GM23248 (cell line): ENCODE measurements at regions not wholly inside any gene's neighbourhood (a gene's known extent, or its start where the extent isn't known, plus 50 kb on each side); places are given as distances from the start of the nearest gene placed in this dataset.
A peak's percentile ranks its signal among the peaks of the same experiment; 100 is the strongest.

ENCODE experiments used
- DNase-seq: peaks from one replicate; pipeline ENCODE4 v3.0.0-alpha.2; 2015
- H2AFZ ChIP-seq: fragments of 200-600 bp; sonication (generic); 2 replicates; pipeline ENCODE4 v1.6.1; 2016; ENCODE audit warnings: antibody characterized with exemption
- H3F3A ChIP-seq: fragments of 200-600 bp; sonication (generic); 2 replicates; pipeline ENCODE4 v1.6.1; 2016; ENCODE audit warnings: mild to moderate bottlenecking, antibody characterized with exemption, mixed run types; ENCODE audit not compliant: insufficient read depth
- H3K27ac ChIP-seq: fragments of 200-600 bp; sonication (generic); 2 replicates; pipeline ENCODE4 v1.5.1; 2016; ENCODE audit warnings: mild to moderate bottlenecking
- H3K27me3 ChIP-seq: fragments of 200-600 bp; sonication (generic); replicated peaks from 2 replicates; pipeline ENCODE4 v1.6.1; 2016; ENCODE audit warnings: mild to moderate bottlenecking; ENCODE audit not compliant: insufficient read depth
- H3K36me3 ChIP-seq: fragments of 200-600 bp; sonication (generic); 2 replicates; pipeline ENCODE4 v1.6.1; 2016; ENCODE audit warnings: low read depth, mild to moderate bottlenecking
- H3K4me1 ChIP-seq: fragments of 200-600 bp; sonication (generic); 2 replicates; pipeline ENCODE4 v1.6.1; 2016; ENCODE audit warnings: mild to moderate bottlenecking; ENCODE audit not compliant: insufficient read depth
- H3K4me2 ChIP-seq: fragments of 200-600 bp; sonication (generic); one replicate; pipeline ENCODE4 v1.6.1; 2016; ENCODE audit warnings: mild to moderate bottlenecking; ENCODE audit not compliant: unreplicated experiment
- H3K4me3 ChIP-seq: fragments of 200-600 bp; sonication (generic); 2 replicates; pipeline ENCODE4 v1.5.1; 2016; ENCODE audit warnings: mild to moderate bottlenecking
- H3K79me2 ChIP-seq: fragments of 200-600 bp; sonication (generic); 2 replicates; pipeline ENCODE4 v1.6.1; 2016; ENCODE audit warnings: mild to moderate bottlenecking; ENCODE audit not compliant: insufficient read depth
- H3K9ac ChIP-seq: fragments of 200-600 bp; sonication (generic); 2 replicates; pipeline ENCODE4 v1.6.1; 2016; ENCODE audit warnings: mild to moderate bottlenecking
- H3K9me2 ChIP-seq: fragments of 200-600 bp; sonication (generic); 2 replicates; pipeline ENCODE4 v1.6.1; 2016; ENCODE audit warnings: mixed run types, mild to moderate bottlenecking, moderate library complexity; ENCODE audit not compliant: insufficient read depth
- H3K9me3 ChIP-seq: fragments of 200-600 bp; sonication (generic); one replicate; pipeline ENCODE4 v1.6.1; 2017; ENCODE audit warnings: low read depth
- H4K20me1 ChIP-seq: fragments of 200-600 bp; sonication (generic); 2 replicates; pipeline ENCODE4 v1.6.0; 2016; ENCODE audit not compliant: insufficient read depth
- EZH2 ChIP-seq: fragments of 200-600 bp; sonication (generic); IDR thresholded peaks from 2 replicates; pipeline ENCODE4 v1.6.1; 2018; ENCODE audit warnings: antibody characterized with exemption, mild to moderate bottlenecking; ENCODE audit not compliant: insufficient read depth, poor library complexity, severe bottlenecking
- EZH2phosphoT487 ChIP-seq: fragments of 200-600 bp; sonication (generic); IDR thresholded peaks from 2 replicates; pipeline ENCODE4 v1.6.1; 2018; ENCODE audit warnings: antibody characterized with exemption, moderate library complexity, mild to moderate bottlenecking, low read depth; ENCODE audit not compliant: insufficient read depth
- WGBS, 2 experiments: methylation state at CpG; one replicate each; pipeline ENCODE4 v1.1.6; 2015 to 2017; ENCODE audit warnings: low lambda C conversion rate in 2 of 2, low coverage in 1 of 2; ENCODE audit errors: missing lambda C conversion rate in 2 of 2; 5-methylcytosine and 5-hydroxymethylcytosine counted together
- in situ Hi-C: fragments of 300-500 bp; cut with MboI; formaldehyde crosslinking; loops from 2 replicates; pipeline ENCODE4 v1.15.0; 2020

- Histone ChIP-seq H3K36me3 (peaks cover 32% of the 10 kb centered on the region), H3K9me2 (no peaks in the 10 kb centered on the region), H3K4me2 (no peak overlapping the region), H3K4me1 (peaks cover 61% of the 10 kb centered on the region), H3K4me3 (no peak overlapping the region), H3K27ac (no peak overlapping the region), H4K20me1 (no peaks in the 10 kb centered on the region), H2AFZ (no peak overlapping the region), H3K27me3 (no peaks in the 10 kb centered on the region), H3K79me2 (peaks cover 22% of the 10 kb centered on the region), H3K9ac (no peak overlapping the region), H3F3A (peaks cover 60% of the 10 kb centered on the region), H3K9me3 (no peaks in the 10 kb centered on the region)
- no peak for DNase-seq
- in situ Hi-C loops, result no loop called here
- TF ChIP-seq EZH2 (no peak), EZH2phosphoT487 (no peak)
- WGBS, 2 experiments, result 93 to 94% methylated on average over 9 of the region's 9 CpGs
Observed at GRCh38 chr14:71709076-71709475, 223.2 kb upstream of the RGS6 start.

- Histone ChIP-seq H3K79me2 (peaks cover 27% of the 10 kb centered on the region), H3F3A (peaks cover 59% of the 10 kb centered on the region), H3K4me3 (no peak overlapping the region), H3K4me2 (no peak overlapping the region), H4K20me1 (no peaks in the 10 kb centered on the region), H2AFZ (no peak overlapping the region), H3K27me3 (no peaks in the 10 kb centered on the region), H3K9me2 (no peaks in the 10 kb centered on the region), H3K4me1 (peaks cover 59% of the 10 kb centered on the region), H3K9ac (no peak overlapping the region), H3K27ac (peak overlapping the region; percentile 90), H3K9me3 (no peaks in the 10 kb centered on the region), H3K36me3 (peaks cover 32% of the 10 kb centered on the region)
- in situ Hi-C loops, result no loop called here
- no peak for DNase-seq
- TF ChIP-seq EZH2, result no peak
- no peak for TF ChIP-seq EZH2phosphoT487
- WGBS, 2 experiments, result 97% methylated on average over 7 of the region's 7 CpGs
Observed at GRCh38 chr14:71709987-71710386, 222.2 kb upstream of the RGS6 start.

- peak; percentile 30 for DNase-seq
- Histone ChIP-seq H3K79me2 (peaks cover 31% of the 10 kb centered on the region), H3K36me3 (peaks cover 29% of the 10 kb centered on the region), H3K27me3 (no peaks in the 10 kb centered on the region), H3K9ac (peak overlapping the region; percentile 60), H3K27ac (peak overlapping the region; percentile 90), H3F3A (peaks cover 61% of the 10 kb centered on the region), H3K4me1 (peaks cover 59% of the 10 kb centered on the region), H3K4me2 (peak overlapping the region; percentile 68), H3K4me3 (no peak overlapping the region), H3K9me2 (no peaks in the 10 kb centered on the region), H2AFZ (no peak overlapping the region), H3K9me3 (no peaks in the 10 kb centered on the region), H4K20me1 (no peaks in the 10 kb centered on the region)
- in situ Hi-C loops, result no loop called here
- 88 to 96% methylated on average over 2 of the region's 2 CpGs for WGBS, 2 experiments
- no peak for TF ChIP-seq EZH2phosphoT487
- no peak for TF ChIP-seq EZH2
Observed at GRCh38 chr14:71711125-71711524, 221.1 kb upstream of the RGS6 start.

- Histone ChIP-seq H3K4me1 (peaks cover 64% of the 10 kb centered on the region), H3F3A (peaks cover 66% of the 10 kb centered on the region), H3K4me2 (peak overlapping the region; percentile 68), H3K9me2 (no peaks in the 10 kb centered on the region), H2AFZ (no peak overlapping the region), H3K27ac (peak overlapping the region; percentile 90), H3K79me2 (peaks cover 31% of the 10 kb centered on the region), H3K9me3 (no peaks in the 10 kb centered on the region), H3K27me3 (no peaks in the 10 kb centered on the region), H3K4me3 (no peak overlapping the region; the same call in 1 of the 2 replicates), H4K20me1 (no peaks in the 10 kb centered on the region), H3K9ac (peak overlapping the region; percentile 60), H3K36me3 (peaks cover 26% of the 10 kb centered on the region)
- in situ Hi-C loops, result no loop called here
- peak; percentile 97 for DNase-seq
- WGBS, 2 experiments, result 4 to 10% methylated on average over 1 of the region's 1 CpG
- TF ChIP-seq EZH2 (no peak), EZH2phosphoT487 (no peak)
Observed at GRCh38 chr14:71711619-71712018, 220.6 kb upstream of the RGS6 start.

GRCh38 chr14:71712478-71712877 lies 219.8 kb upstream of the RGS6 start:
- H3K36me3 ChIP-seq, result peaks cover 23% of the 10 kb centered on the region
- TF ChIP-seq EZH2 (no peak), EZH2phosphoT487 (no peak)
- H3K27ac ChIP-seq, result peak overlapping the region; percentile 90
- H3K9ac ChIP-seq, result peak overlapping the region; percentile 57
- DNase-seq, result no peak
- peak overlapping the region; percentile 30; the same call in 1 of the 2 replicates for H3K4me3 ChIP-seq
- peaks cover 39% of the 10 kb centered on the region for H3K79me2 ChIP-seq
- no peak overlapping the region for H2AFZ ChIP-seq
- peak overlapping the region; percentile 62 for H3K4me2 ChIP-seq
- no peaks in the 10 kb centered on the region for H3K9me3 ChIP-seq
- H3K4me1 ChIP-seq, result peaks cover 73% of the 10 kb centered on the region
- in situ Hi-C loops, result no loop called here
- H4K20me1 ChIP-seq, result no peaks in the 10 kb centered on the region
- WGBS, 2 experiments, result 67 to 68% methylated on average over 2 of the region's 2 CpGs
- no peaks in the 10 kb centered on the region for H3K9me2 ChIP-seq
- H3K27me3 ChIP-seq, result no peaks in the 10 kb centered on the region
- H3F3A ChIP-seq, result peaks cover 74% of the 10 kb centered on the region
